K562 (cell line): ENCODE measurements at regions not wholly inside any gene's neighbourhood (a gene's known extent, or its start where the extent isn't known, plus 50 kb on each side); places are given as distances from the start of the nearest gene placed in this dataset.

Experiments used
- ATAC-seq: fragments of 200-7000 bp; cut with Tn5 transposase; 3 replicates; pipeline ENCODE4 v1.9.1; 2020; ENCODE audit warnings: moderate library complexity
- BruUV-seq: library from RNA; stranded (reverse); fragments of 400-500 nt; replicated peaks from 2 replicates; lab custom pipeline; 2021; lab: Mats Ljungman, UMichigan
- CTCF ChIA-PET: fragments of 300-600 bp; formaldehyde crosslinking; extraction: SDS; loops from one replicate; lab custom pipeline; 2021; ENCODE audit warnings: low intra/inter-chr PET ratio; lab: Yijun Ruan, JAX
- POLR2A ChIA-PET: fragments of 300-600, 350-650 bp; sonication (Branson Sonifier 250); formaldehyde crosslinking; extraction: SDS; loops from one replicate; lab custom pipeline; 2021; ENCODE audit warnings: antibody characterized with exemption, inconsistent platforms; lab: Yijun Ruan, JAX
- DNase-seq, 4 experiments: peaks; one replicate each; pipeline versions ENCODE4 v3.0.0 to v3.0.0-alpha.2; 2011 to 2018; ENCODE audit warnings: low spot score in 3 of 4, mixed read lengths in 3 of 4; ENCODE audit errors: extremely low read depth in 1 of 4
- FAIRE-seq: peaks from 2 replicates; lab custom pipeline; 2011; peaks lifted over from hg19 to GRCh38; lab: Jason Lieb, UNC
- H2AFZ ChIP-seq: 2 replicates; pipeline ENCODE4 v1.6.0; 2011; ENCODE audit warnings: low read depth, low read length, control low read depth, inconsistent platforms
- H3K27ac ChIP-seq: fragments of 200-600 bp; 3 replicates; pipeline ENCODE4 v1.8.0; 2011; ENCODE audit warnings: low read depth, mild to moderate bottlenecking, control low read depth, inconsistent platforms, low read length, moderate library complexity, mixed read lengths; ENCODE audit errors: extremely low read depth
- H3K27me3 ChIP-seq, 2 experiments: fragments of 300-600 bp in 1 of 2; 2 replicates in 1 of 2; 3 replicates in 1 of 2; pipeline versions ENCODE4 v1.6.0 to v1.8.0; 2011; ENCODE audit warnings: inconsistent platforms in 2 of 2, low read length in 2 of 2, mild to moderate bottlenecking in 1 of 2, mixed read lengths in 1 of 2, moderate library complexity in 1 of 2; ENCODE audit not compliant: control insufficient read depth in 2 of 2, insufficient read depth in 2 of 2
- H3K36me3 ChIP-seq: fragments of 300-600 bp; 3 replicates; pipeline ENCODE4 v1.8.0; 2011; ENCODE audit warnings: mild to moderate bottlenecking, low read length, inconsistent platforms; ENCODE audit not compliant: control insufficient read depth, insufficient read depth
- H3K4me1 ChIP-seq, 2 experiments: fragments of 200-600 bp in 1 of 2; replicated peaks in 1 of 2; 2 replicates in 1 of 2; 3 replicates in 1 of 2; pipeline versions ENCODE4 v1.5.1 to v1.8.0; 2011; ENCODE audit warnings: inconsistent platforms in 2 of 2, low read length in 2 of 2, mild to moderate bottlenecking in 1 of 2, mixed read lengths in 1 of 2, moderate library complexity in 1 of 2; ENCODE audit not compliant: control insufficient read depth in 2 of 2, insufficient read depth in 2 of 2
- H3K4me2 ChIP-seq: 2 replicates; pipeline ENCODE4 v1.6.1; 2011; ENCODE audit warnings: low read length, control low read depth, inconsistent platforms, mixed read lengths; ENCODE audit not compliant: insufficient read depth
- H3K4me3 ChIP-seq: fragments of 200-600 bp; sonication (generic), shearing (Covaris generic); 2 replicates; pipeline ENCODE4 v1.5.1; 2016; ENCODE audit warnings: control low read depth, inconsistent platforms
- H3K79me2 ChIP-seq: fragments of 200-600 bp; 3 replicates; pipeline ENCODE4 v1.8.0; 2011; ENCODE audit warnings: low read length, inconsistent platforms; ENCODE audit not compliant: control insufficient read depth, insufficient read depth
- H3K9ac ChIP-seq, 2 experiments: 2 replicates each; pipeline versions ENCODE4 v1.6.0 to v1.6.1; 2011; ENCODE audit warnings: low read depth in 2 of 2, low read length in 2 of 2, control low read depth in 1 of 2, inconsistent platforms in 1 of 2, mild to moderate bottlenecking in 1 of 2, mixed read lengths in 1 of 2; ENCODE audit not compliant: insufficient read depth in 1 of 2
- H3K9me1 ChIP-seq: one replicate; pipeline ENCODE4 v1.6.0; 2011; ENCODE audit warnings: inconsistent platforms, mild to moderate bottlenecking, low read length, moderate library complexity; ENCODE audit not compliant: control insufficient read depth, insufficient read depth
- H3K9me3 ChIP-seq: replicated peaks from 2 replicates; pipeline ENCODE4 v1.5.1; 2011; ENCODE audit warnings: low read depth, low read length, inconsistent platforms; ENCODE audit not compliant: control insufficient read depth, insufficient read depth
- H4K20me1 ChIP-seq: replicated peaks from 2 replicates; pipeline ENCODE4 v1.6.1; 2011; ENCODE audit warnings: low read length, inconsistent platforms, mixed read lengths; ENCODE audit not compliant: control insufficient read depth, insufficient read depth
- ATF6 ChIP-seq: sonication (generic); formaldehyde crosslinking; IDR thresholded peaks from 2 replicates; pipeline ENCODE4 v1.4.0; 2020; ENCODE audit warnings: mild to moderate bottlenecking, missing genetic modification reagents
- ESRRB ChIP-seq: fragments of 250-450 bp; sonication (Bioruptor Pico); IDR thresholded peaks from 2 replicates; pipeline ENCODE4 v1.5.0; 2020; ENCODE audit warnings: mild to moderate bottlenecking, moderate library complexity, borderline replicate concordance
- LEF1 ChIP-seq: fragments of 450-650 bp; IDR thresholded peaks from 2 replicates; pipeline ENCODE4 v1.6.1; 2016; ENCODE audit warnings: mild to moderate bottlenecking
- MECOM ChIP-seq: fragments of 250-450 bp; sonication (Bioruptor Pico); IDR thresholded peaks from 2 replicates; pipeline ENCODE4 v1.8.0; 2022; ENCODE audit warnings: inconsistent platforms
- MTA3 ChIP-seq: fragments of 450-650 bp; formaldehyde crosslinking; IDR thresholded peaks from 2 replicates; pipeline ENCODE4 v1.6.1; 2017; ENCODE audit warnings: mild to moderate bottlenecking, borderline replicate concordance
- NFIX ChIP-seq: fragments of 250-450 bp; sonication (Bioruptor Pico); IDR thresholded peaks from 2 replicates; pipeline ENCODE4 v1.4.0; 2020; ENCODE audit warnings: low read depth, mild to moderate bottlenecking, moderate library complexity
- SIRT6 ChIP-seq: IDR thresholded peaks from one replicate; pipeline ENCODE4 v1.6.1; 2012; ENCODE audit warnings: low read depth, mild to moderate bottlenecking, control low read depth, inconsistent platforms, low read length, moderate library complexity
- TEAD4 ChIP-seq, 2 experiments: sonication (generic) in 1 of 2; formaldehyde crosslinking in 1 of 2; IDR thresholded peaks; 2 replicates each; pipeline versions ENCODE4 v1.6.1 to v1.8.0; 2012 to 2022; ENCODE audit warnings: borderline replicate concordance in 1 of 2, inconsistent platforms in 1 of 2, low read length in 1 of 2, mild to moderate bottlenecking in 1 of 2, missing genetic modification reagents in 1 of 2
- TFE3 ChIP-seq: fragments of 450-650 bp; formaldehyde crosslinking; IDR thresholded peaks from 2 replicates; pipeline ENCODE4 v1.4.0; 2020; ENCODE audit warnings: mild to moderate bottlenecking, mixed read lengths
- YY1 ChIP-seq, 3 experiments: IDR thresholded peaks; 2 replicates each; pipeline ENCODE4 v1.6.1; 2011; ENCODE audit warnings: low read length in 2 of 3, mild to moderate bottlenecking in 2 of 3, moderate library complexity in 2 of 3, borderline replicate concordance in 1 of 3, control low read depth in 1 of 3, low read depth in 1 of 3; ENCODE audit not compliant: insufficient read depth in 3 of 3, insufficient replicate concordance in 2 of 3, control insufficient read depth in 1 of 3, insufficient read length in 1 of 3; ENCODE audit errors: extremely low read depth in 1 of 3
- ZNF124 ChIP-seq: sonication (generic); formaldehyde crosslinking; IDR thresholded peaks from 2 replicates; pipeline ENCODE4 v1.8.1; 2022; ENCODE audit warnings: missing genetic modification reagents
- ZSCAN29 ChIP-seq: fragments of 450-650 bp; IDR thresholded peaks from 2 replicates; pipeline ENCODE4 v1.6.1; 2017
- ZSCAN32 ChIP-seq: fragments of 450-650 bp; formaldehyde crosslinking; IDR thresholded peaks from 2 replicates; pipeline ENCODE4 v1.4.0; 2020; ENCODE audit warnings: mild to moderate bottlenecking, moderate library complexity
- WGBS: fragments of 100-300 bp; shearing (Covaris generic); methylation state at CpG from one replicate; pipeline ENCODE4 v1.1.6; 2016; ENCODE audit warnings: low coverage, mixed read lengths; ENCODE audit not compliant: insufficient coverage; ENCODE audit errors: missing lambda C conversion rate; 5-methylcytosine and 5-hydroxymethylcytosine counted together
- in situ Hi-C: fragments of 300-500 bp; cut with MboI; formaldehyde crosslinking; loops from 4 replicates; pipeline ENCODE4 v1.15.0; 2018; ENCODE audit warnings: inconsistent platforms, mixed read lengths
- intact Hi-C: fragments of 100-400 bp; cut with micrococcal nuclease; formaldehyde crosslinking; loops from 2 replicates; pipeline ENCODE4 v1.14.2; 2022

DNA sequence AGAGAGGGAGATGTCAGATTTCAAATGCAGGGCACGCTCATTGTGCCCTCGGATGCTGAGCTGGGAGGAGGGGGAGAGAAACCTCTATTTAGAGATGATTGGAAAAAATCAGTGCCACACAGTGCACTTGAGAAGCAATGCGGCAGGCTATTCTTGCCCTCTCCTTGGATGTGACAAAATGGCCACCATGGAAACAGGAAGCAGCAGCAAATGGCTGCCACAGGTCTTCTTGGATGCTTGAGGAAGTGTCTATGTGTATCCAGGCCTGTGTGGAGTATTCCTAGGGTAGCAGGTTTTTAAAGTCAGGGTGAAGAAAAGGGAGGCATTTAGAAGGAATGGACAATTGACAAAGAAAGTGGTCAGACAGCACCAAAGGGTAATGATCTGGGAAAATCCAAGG lies 340.1 kb upstream of the ZFHX3 start:
- TF ChIP-seq LEF1, result no peak
- peak in 2 of 3 experiments; percentile 36 to 87 for TF ChIP-seq YY1 (IDR thresholded peaks at IDR 0.05; ENCODE audit: borderline replicate concordance in 1 of 3, control insufficient read depth in 1 of 3, extremely low read depth in 1 of 3, insufficient read depth in 3 of 3, insufficient read length in 1 of 3, insufficient replicate concordance in 2 of 3, low read depth in 1 of 3, low read length in 2 of 3)
- TF ChIP-seq TEAD4 (IDR thresholded peaks at IDR 0.05; ENCODE audit: low read length), result peak; percentile 30; the same call in 1 of the 2 replicates
- TF ChIP-seq TEAD4 (CRISPR knock-in tag; IDR thresholded peaks at IDR 0.05; ENCODE audit: borderline replicate concordance), result no peak
- no peaks in the 10 kb centered on the region for H3K9me1 ChIP-seq
- no peak for FAIRE-seq
- H2AFZ ChIP-seq, result no peak overlapping the region
- WGBS, result 0% methylated on average over 3 of the region's 3 CpGs
- peaks cover 1 to 21% of the 10 kb centered on the region in 2 experiments; a peak in 4 of 5 replicates for H3K27me3 ChIP-seq
- no peaks in the 10 kb centered on the region for H3K36me3 ChIP-seq
- intact Hi-C loops (no loop called here), in situ Hi-C loops (no loop called here)
- H4K20me1 ChIP-seq, result no peaks in the 10 kb centered on the region
- ChIA-PET CTCF (no interaction called here), POLR2A (no interaction called here)
- no peak overlapping the region for H3K4me3 ChIP-seq
- no peaks in the 10 kb centered on the region for H3K4me1 ChIP-seq
- H3K27ac ChIP-seq, result no peak overlapping the region
- H3K4me2 ChIP-seq, result no peak overlapping the region
- BruUV-seq, result no TSS peak
- no peak overlapping the region for H3K9ac ChIP-seq
- ATAC-seq, result no peak
- H3K79me2 ChIP-seq, result no peaks in the 10 kb centered on the region
- no peaks in the 10 kb centered on the region for H3K9me3 ChIP-seq
- DNase-seq, result no peak

- no peak for FAIRE-seq
- peaks cover 3 to 24% of the 10 kb centered on the region in 2 experiments for H3K27me3 ChIP-seq
- TF ChIP-seq ZNF124 (CRISPR knock-in tag), result no peak
- TF ChIP-seq ATF6 (CRISPR knock-in tag), result no peak
- TF ChIP-seq SIRT6, result no peak
- no peak for TF ChIP-seq MTA3
- no peak for TF ChIP-seq NFIX (CRISPR knock-in tag)
- TF ChIP-seq TFE3 (CRISPR knock-in tag), result no peak
- no peak for TF ChIP-seq MECOM (CRISPR knock-in tag)
- TF ChIP-seq ZSCAN29, result no peak
- no peak for TF ChIP-seq ZSCAN32 (CRISPR knock-in tag)
- no peak for TF ChIP-seq ESRRB (CRISPR knock-in tag)
These were observed 337.8 kb upstream of the ZFHX3 start for GRCh38 chr16:73385696-73386095.

More at GRCh38 chr16:73385696-73386095, 337.8 kb upstream of the ZFHX3 start:
- ChIA-PET CTCF (no interaction called here), POLR2A (no interaction called here)
- no peaks in the 10 kb centered on the region for H3K36me3 ChIP-seq
- H3K79me2 ChIP-seq, result no peaks in the 10 kb centered on the region
- in situ Hi-C loops, result no loop called here
- BruUV-seq, result no TSS peak
- H3K4me1 ChIP-seq, result no peaks in the 10 kb centered on the region
- H3K27ac ChIP-seq, result no peak overlapping the region
- H3K9me1 ChIP-seq, result no peaks in the 10 kb centered on the region
- no peaks in the 10 kb centered on the region for H3K9me3 ChIP-seq
- H3K4me2 ChIP-seq, result no peak overlapping the region
- DNase-seq (no peak), ATAC-seq (no peak)
- H2AFZ ChIP-seq, result no peak overlapping the region
- intact Hi-C loops, result no loop called here
- WGBS, result 0% methylated on average over 5 of the region's 5 CpGs
- H3K4me3 ChIP-seq, result no peak overlapping the region
- H4K20me1 ChIP-seq, result no peaks in the 10 kb centered on the region
- H3K9ac ChIP-seq, result no peak overlapping the region
